ENCODE measurements at regions not wholly inside any gene's neighbourhood (a gene's known extent, or its start where the extent isn't known, plus 50 kb on each side); places are given as distances from the start of the nearest gene placed in this dataset.

- DNase-seq = no peak
These were observed 50.1 kb upstream of the ADRA2C start for GRCh38 chr4:3715855-3716630.

- no peak for DNase-seq
These were observed 50.9 kb upstream of the ADRA2C start for GRCh38 chr4:3715061-3715854.

- no peak for DNase-seq
These were observed 51.6 kb upstream of the ADRA2C start for GRCh38 chr4:3714642-3715001.

GRCh38 chr4:3713817-3714641 lies 52.2 kb upstream of the ADRA2C start:
- no peak for DNase-seq

- DNase-seq = no peak
These were observed 52.8 kb upstream of the ADRA2C start for GRCh38 chr4:3713346-3713745.

- DNase-seq = no peak
These were observed 53.2 kb upstream of the ADRA2C start for GRCh38 chr4:3712936-3713335.

- DNase-seq = no peak
These were observed 53.9 kb upstream of the ADRA2C start for GRCh38 chr4:3712112-3712805.

- no peak for DNase-seq
These were observed 54.7 kb upstream of the ADRA2C start for GRCh38 chr4:3711183-3712111.

GRCh38 chr4:3710451-3711182 lies 55.6 kb upstream of the ADRA2C start:
- no peak for DNase-seq

- no peak for DNase-seq
These were observed 56.2 kb upstream of the ADRA2C start for GRCh38 chr4:3709846-3710441.

GRCh38 chr4:3709061-3709845 lies 56.9 kb upstream of the ADRA2C start:
- no peak for DNase-seq

- no peak for DNase-seq
These were observed 57.6 kb upstream of the ADRA2C start for GRCh38 chr4:3708611-3709010.

- no peak for DNase-seq
These were observed 58.1 kb upstream of the ADRA2C start for GRCh38 chr4:3708103-3708510.

- no peak for DNase-seq
These were observed 58.6 kb upstream of the ADRA2C start for GRCh38 chr4:3707423-3708102.

GRCh38 chr4:3706565-3707422 lies 59.4 kb upstream of the ADRA2C start:
- DNase-seq = no peak

GRCh38 chr4:3706111-3706511 lies 60.1 kb upstream of the ADRA2C start:
- no peak for DNase-seq

GRCh38 chr4:3705236-3705987 lies 60.8 kb upstream of the ADRA2C start:
- DNase-seq = no peak

All from NCI-H345 (cell line).